ENCODE measurements at regions not wholly inside any gene's neighbourhood (a gene's known extent, or its start where the extent isn't known, plus 50 kb on each side); places are given as distances from the start of the nearest gene placed in this dataset.

DNA sequence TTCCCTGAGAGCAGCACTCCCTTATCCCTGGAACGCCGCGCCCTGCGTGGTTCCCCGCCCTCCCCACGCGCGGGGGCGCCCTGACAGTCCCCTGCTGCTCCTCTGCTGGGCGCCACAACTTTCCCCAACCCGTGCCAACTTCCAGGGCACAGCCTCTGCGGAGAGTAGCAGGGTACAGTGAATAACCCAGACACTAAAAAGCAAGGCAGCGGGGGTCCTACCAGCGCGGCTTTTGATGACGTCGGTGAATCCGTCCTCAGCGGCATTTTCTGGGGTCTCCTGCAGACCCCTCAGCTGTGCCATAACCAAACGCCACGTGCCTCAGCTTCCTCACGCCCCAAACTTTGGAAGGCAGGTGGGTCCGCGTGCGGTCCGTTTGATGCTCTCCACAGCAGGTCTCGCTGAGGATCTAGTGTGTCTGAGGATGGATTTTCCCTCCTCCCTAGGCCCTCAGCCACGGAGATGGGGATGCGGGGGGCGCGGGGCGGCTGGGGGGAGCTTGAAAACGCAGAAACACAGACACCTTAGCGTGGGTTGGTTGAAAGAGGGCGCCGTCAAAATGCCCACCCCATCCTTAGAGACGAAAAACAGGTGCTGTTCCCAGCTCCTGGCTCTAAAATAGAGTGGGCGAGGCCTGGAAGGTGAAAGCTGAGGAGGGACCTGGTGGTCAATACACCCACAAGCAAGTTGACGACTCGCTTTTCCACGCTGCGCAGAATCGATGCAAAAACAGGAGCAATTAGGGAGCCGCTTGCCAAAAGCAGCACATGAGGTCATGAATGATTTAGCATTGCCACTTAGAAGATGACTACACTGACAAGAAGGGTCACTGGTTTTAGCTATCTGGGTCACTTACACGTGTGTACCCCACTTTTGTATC is 405.6 kb downstream of the FAM47A start:
- no peak for DNase-seq (ENCODE audit: low read depth in 2 of 2)

DNA sequence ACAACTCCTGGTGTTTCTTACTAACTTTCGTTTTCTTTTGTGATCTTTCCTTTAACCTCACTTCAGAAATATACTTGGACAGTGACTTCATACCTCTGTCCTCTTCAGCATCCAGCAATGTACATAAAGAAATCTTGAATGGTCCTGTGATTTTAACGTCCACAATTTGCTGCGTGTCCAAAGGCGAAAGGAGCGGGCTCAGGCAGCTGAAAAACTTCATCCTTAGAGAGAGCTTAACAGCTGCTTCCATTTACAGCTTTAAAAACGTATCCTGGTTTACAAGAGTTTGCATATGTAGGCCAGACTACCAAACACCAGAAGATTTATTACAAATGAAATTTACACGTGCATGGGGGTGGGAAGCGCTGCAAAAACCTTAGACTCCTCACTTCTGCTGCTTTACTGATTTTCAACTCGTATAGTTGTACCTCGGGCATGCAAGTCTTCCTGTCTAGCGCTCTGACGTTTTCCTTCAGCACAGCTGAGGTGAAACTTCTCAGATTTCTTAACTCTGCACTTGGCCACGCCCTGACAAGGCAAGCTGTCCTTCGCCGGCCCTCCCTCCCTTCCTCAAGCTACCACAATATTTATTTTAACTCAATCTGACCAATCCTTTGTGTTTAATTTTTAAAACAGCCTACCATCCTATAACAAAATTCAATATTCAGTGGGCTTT is 406.4 kb downstream of the FAM47A start:
- peak in 1 of 2 donors; percentile 0 for DNase-seq (ENCODE audit: low read depth in 2 of 2)

DNA sequence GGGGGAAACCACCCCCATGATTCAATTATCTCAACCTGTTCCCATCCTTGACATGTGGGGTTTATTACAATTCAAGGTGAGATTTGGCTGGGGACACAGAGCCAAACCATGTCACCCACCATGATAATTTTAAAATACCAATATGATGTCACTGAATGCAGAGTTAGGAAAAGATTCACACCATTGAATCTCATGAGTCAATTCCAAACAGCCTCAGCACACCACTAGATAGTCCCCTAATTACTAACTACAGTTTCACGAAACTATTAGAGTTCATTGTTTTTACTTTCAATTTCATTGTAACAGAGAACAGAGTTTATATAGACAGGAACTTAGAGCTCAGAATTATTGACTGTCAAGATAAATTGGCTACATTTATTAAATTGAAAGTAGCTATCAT is 410.2 kb downstream of the FAM47A start:
- DNase-seq (ENCODE audit: low read depth in 2 of 2), result no peak

DNA sequence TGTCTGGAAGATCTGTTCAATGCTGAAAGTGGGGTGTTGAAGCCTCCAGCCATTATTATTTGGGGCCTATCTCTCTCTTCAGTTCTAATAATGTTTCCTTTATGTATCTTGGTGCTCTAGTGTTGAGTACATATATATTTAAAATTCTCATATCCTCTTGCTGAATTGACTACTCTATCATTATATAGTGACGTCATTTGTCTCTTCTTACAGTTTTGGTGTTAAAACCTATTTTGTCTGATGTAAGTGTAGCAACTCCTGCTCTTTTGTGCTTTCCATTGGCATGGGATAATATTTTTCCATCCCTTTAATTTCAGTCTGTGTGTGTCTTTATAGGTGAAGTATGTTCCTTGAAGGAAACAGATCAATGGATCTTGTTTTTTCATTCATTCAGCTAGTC is 446.0 kb downstream of the FAM47A start:
- no peak for DNase-seq (ENCODE audit: low read depth in 2 of 2)
